ENCODE measurements at regions not wholly inside any gene's neighbourhood (a gene's known extent, or its start where the extent isn't known, plus 50 kb on each side); places are given as distances from the start of the nearest gene placed in this dataset.

GRCh38 chr18:38933322-38933721 is 1367.7 kb upstream of the CELF4 start:
- Histone ChIP-seq H2BK5ac (ENCODE audit: low read depth, low read length) (no peak overlapping the region), H3K9ac (replicated peaks in 1 of 4; ENCODE audit: extremely low read depth in 1 of 4, low read depth in 3 of 4, low read length in 3 of 4) (no peak overlapping the region), H3K56ac (replicated peaks; ENCODE audit: insufficient read length, low read depth, low read length) (no peak overlapping the region), H3K9me3 (ENCODE audit: insufficient read depth in 2 of 2, low read depth in 1 of 2, low read length in 1 of 2) (no peaks in the 10 kb centered on the region), H3K18ac (ENCODE audit: extremely low read depth, low read length) (no peak overlapping the region), H3K79me2 (ENCODE audit: control insufficient read depth in 1 of 2, insufficient read depth in 2 of 2, low read length in 2 of 2) (no peaks in the 10 kb centered on the region), H3K4me1 (replicated peaks in 1 of 4; ENCODE audit: control insufficient read depth in 3 of 4, insufficient read depth in 4 of 4, low read length in 3 of 4) (peaks cover 3 to 7% (median 6%) of the 10 kb centered on the region in 4 experiments; a peak in 4 of 7 replicates), H3K23me2 (ENCODE audit: low read depth, low read length) (no peaks in the 10 kb centered on the region), H4K20me1 (replicated peaks in 1 of 2; ENCODE audit: control insufficient read depth in 1 of 2, insufficient read depth in 2 of 2, low read length in 2 of 2) (no peaks in the 10 kb centered on the region), H3K36me3 (ENCODE audit: control insufficient read depth in 2 of 4, insufficient read depth in 4 of 4, low read length in 3 of 4) (no peaks in the 10 kb centered on the region), H4K5ac (ENCODE audit: insufficient read length, low read depth, low read length) (no peak overlapping the region), H2AK5ac (ENCODE audit: low read depth, low read length) (no peak overlapping the region), H3K4ac (replicated peaks; ENCODE audit: insufficient read length, low read depth, low read length) (no peak overlapping the region), H3K4me2 (ENCODE audit: insufficient read depth in 1 of 2, low read depth in 2 of 2, low read length in 2 of 2) (no peak overlapping the region), H2BK15ac (ENCODE audit: low read length) (no peak overlapping the region), H2BK20ac (ENCODE audit: low read length) (no peak overlapping the region), H3K79me1 (ENCODE audit: low read depth, low read length) (no peaks in the 10 kb centered on the region), H2BK12ac (ENCODE audit: low read depth, low read length) (no peak overlapping the region), H3K4me3 (ENCODE audit: extremely low read depth in 1 of 4, insufficient read depth in 2 of 4, low read depth in 3 of 4, low read length in 4 of 4) (no peak overlapping the region), H2AFZ (ENCODE audit: low read length) (no peak overlapping the region), H3K27me3 (replicated peaks in 1 of 4; ENCODE audit: control insufficient read depth in 3 of 4, extremely low read depth in 1 of 4, insufficient read depth in 3 of 4, low read length in 3 of 4) (no peaks in the 10 kb centered on the region), H2BK120ac (replicated peaks; ENCODE audit: low read depth, low read length) (no peak overlapping the region), H4K8ac (ENCODE audit: extremely low read depth, insufficient read depth, low read length) (no peak overlapping the region), H3K23ac (ENCODE audit: insufficient read length) (no peak overlapping the region), H4K91ac (replicated peaks; ENCODE audit: insufficient read length, low read length) (no peak overlapping the region), H3K14ac (ENCODE audit: insufficient read length) (no peak overlapping the region), H3K27ac (ENCODE audit: low read depth, low read length) (no peak overlapping the region)
- DNase-seq (ENCODE audit: low read depth in 1 of 2, low spot score in 2 of 2) = no peak
- 98% methylated on average over 3 of the region's 3 CpGs; no CpG with 5 or more reads in 1 of the 2 experiments for WGBS, 2 experiments (ENCODE audit: extremely low coverage in 1 of 2, insufficient coverage in 1 of 2, insufficient read length in 1 of 2, insufficient replicate concordance in 2 of 2, low coverage in 1 of 2, low lambda C conversion rate in 2 of 2, missing lambda C conversion rate in 1 of 2)
- FAIRE-seq = no peak
- CTCF ChIA-PET (ENCODE audit: partially characterized antibody) = no interaction called here
- POLR2A ChIA-PET (ENCODE audit: partially characterized antibody) = no interaction called here
- TF ChIP-seq BRCA1 (IDR thresholded peaks at IDR 0.05; ENCODE audit: low read depth, low read length) (no peak), EZH2 (IDR thresholded peaks at IDR 0.05; ENCODE audit: low read depth, low read length, severe bottlenecking) (no peak), ZNF274 (IDR thresholded peaks at IDR 0.05; ENCODE audit: borderline replicate concordance, extremely low read depth, low read length) (no peak), RNF2 (IDR thresholded peaks at IDR 0.05; ENCODE audit: borderline replicate concordance, low read depth, low read length, missing control alignments, poor library complexity, severe bottlenecking) (no peak), CEBPB (IDR thresholded peaks at IDR 0.05; ENCODE audit: low read depth, low read length) (no peak), SIRT6 (IDR thresholded peaks at IDR 0.05; ENCODE audit: low read length) (no peak), RXRA (IDR thresholded peaks at IDR 0.05; ENCODE audit: insufficient read depth, low read depth, low read length) (no peak), SUZ12 (IDR thresholded peaks at IDR 0.05; ENCODE audit: low read length) (no peak), RBBP5 (IDR thresholded peaks at IDR 0.05; ENCODE audit: borderline replicate concordance, low read depth, low read length) (no peak), MAFK (IDR thresholded peaks at IDR 0.05; ENCODE audit: low read depth, low read length) (no peak), CBX5 (IDR thresholded peaks at IDR 0.05; ENCODE audit: low read depth, low read length) (no peak), SP2 (IDR thresholded peaks at IDR 0.05; ENCODE audit: low read length) (no peak), JUN (IDR thresholded peaks at IDR 0.05; ENCODE audit: low read depth, low read length) (no peak)
- TF ChIP-seq, protein P1, sequence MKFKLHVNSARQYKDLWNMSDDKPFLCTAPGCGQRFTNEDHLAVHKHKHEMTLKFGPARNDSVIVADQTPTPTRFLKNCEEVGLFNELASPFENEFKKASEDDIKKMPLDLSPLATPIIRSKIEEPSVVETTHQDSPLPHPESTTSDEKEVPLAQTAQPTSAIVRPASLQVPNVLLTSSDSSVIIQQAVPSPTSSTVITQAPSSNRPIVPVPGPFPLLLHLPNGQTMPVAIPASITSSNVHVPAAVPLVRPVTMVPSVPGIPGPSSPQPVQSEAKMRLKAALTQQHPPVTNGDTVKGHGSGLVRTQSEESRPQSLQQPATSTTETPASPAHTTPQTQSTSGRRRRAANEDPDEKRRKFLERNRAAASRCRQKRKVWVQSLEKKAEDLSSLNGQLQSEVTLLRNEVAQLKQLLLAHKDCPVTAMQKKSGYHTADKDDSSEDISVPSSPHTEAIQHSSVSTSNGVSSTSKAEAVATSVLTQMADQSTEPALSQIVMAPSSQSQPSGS (IDR thresholded peaks at IDR 0.05; ENCODE audit: low read length) = no peak

Measured in H1 (cell line).